MM.1S (cell line): ENCODE measurements at regions not wholly inside any gene's neighbourhood (a gene's known extent, or its start where the extent isn't known, plus 50 kb on each side); places are given as distances from the start of the nearest gene placed in this dataset.

Experiments used
- DNase-seq: peaks from one replicate; pipeline ENCODE4 v3.0.0-alpha.2; 2015
- H2AFZ ChIP-seq: fragments of 300-600 bp; sonication (generic); 2 replicates; pipeline ENCODE4 v1.6.0; 2016; ENCODE audit warnings: antibody characterized with exemption, low read length
- H3F3A ChIP-seq: fragments of 300-600 bp; sonication (generic); 2 replicates; pipeline ENCODE4 v1.6.1; 2016; ENCODE audit warnings: mild to moderate bottlenecking, antibody characterized with exemption, low read length, moderate library complexity, mixed read lengths; ENCODE audit not compliant: insufficient read depth
- H3K27ac ChIP-seq: fragments of 300-600 bp; sonication (generic); 2 replicates; pipeline ENCODE4 v1.5.1; 2016; ENCODE audit warnings: mild to moderate bottlenecking, low read length
- H3K27me3 ChIP-seq: fragments of 300-600 bp; sonication (generic); replicated peaks from 2 replicates; pipeline ENCODE4 v1.6.0; 2016; ENCODE audit warnings: low read length; ENCODE audit not compliant: insufficient read depth
- H3K36me3 ChIP-seq: fragments of 300-600 bp; sonication (generic); replicated peaks from 2 replicates; pipeline ENCODE4 v1.6.1; 2016; ENCODE audit warnings: mild to moderate bottlenecking, low read length, mixed read lengths; ENCODE audit not compliant: insufficient read depth
- H3K4me1 ChIP-seq: fragments of 300-600 bp; sonication (generic); 2 replicates; pipeline ENCODE4 v1.6.1; 2016; ENCODE audit warnings: low read length, mixed read lengths
- H3K4me2 ChIP-seq: fragments of 300-600 bp; sonication (generic); 2 replicates; pipeline ENCODE4 v1.6.0; 2016; ENCODE audit warnings: low read depth, low read length
- H3K4me3 ChIP-seq: fragments of 300-600 bp; sonication (generic); 2 replicates; pipeline ENCODE4 v1.5.1; 2016; ENCODE audit warnings: low read length, mixed read lengths
- H3K79me2 ChIP-seq: fragments of 300-600 bp; sonication (generic); 2 replicates; pipeline ENCODE4 v1.6.1; 2016; ENCODE audit warnings: mixed run types, low read length, mixed read lengths
- H3K9ac ChIP-seq: fragments of 300-600 bp; sonication (generic); 2 replicates; pipeline ENCODE4 v1.6.1; 2016; ENCODE audit warnings: low read length, mixed read lengths
- H3K9me2 ChIP-seq: fragments of 300-600 bp; sonication (generic); replicated peaks from 2 replicates; pipeline ENCODE4 v1.6.1; 2016; ENCODE audit warnings: mild to moderate bottlenecking, low read length, mixed read lengths; ENCODE audit not compliant: insufficient read depth
- H3K9me3 ChIP-seq: fragments of 300-600 bp; sonication (generic); replicated peaks from 2 replicates; pipeline ENCODE4 v1.6.1; 2016; ENCODE audit warnings: mild to moderate bottlenecking, low read length, mixed read lengths; ENCODE audit not compliant: insufficient read depth
- H4K20me1 ChIP-seq: fragments of 300-600 bp; sonication (generic); 2 replicates; pipeline ENCODE4 v1.6.1; 2016; ENCODE audit warnings: mild to moderate bottlenecking, low read length, moderate library complexity, mixed read lengths; ENCODE audit not compliant: insufficient read depth
- EZH2 ChIP-seq: fragments of 300-600 bp; sonication (generic); optimal IDR thresholded peaks from 2 replicates; pipeline ENCODE3; 2017; ENCODE audit warnings: low read depth, mild to moderate bottlenecking, antibody characterized with exemption, low read length, mixed read lengths
- EZH2phosphoT487 ChIP-seq: fragments of 300-600 bp; sonication (generic); IDR thresholded peaks from 2 replicates; pipeline ENCODE4 v1.6.1; 2018; ENCODE audit warnings: antibody characterized with exemption, low read length
- TF ChIP-seq, protein P1 (sequence below): fragments of 300-600 bp; sonication (generic); IDR thresholded peaks from 2 replicates; pipeline ENCODE4 v1.5.1; 2016; ENCODE audit warnings: antibody characterized with exemption, low read length, mixed read lengths

DNA sequence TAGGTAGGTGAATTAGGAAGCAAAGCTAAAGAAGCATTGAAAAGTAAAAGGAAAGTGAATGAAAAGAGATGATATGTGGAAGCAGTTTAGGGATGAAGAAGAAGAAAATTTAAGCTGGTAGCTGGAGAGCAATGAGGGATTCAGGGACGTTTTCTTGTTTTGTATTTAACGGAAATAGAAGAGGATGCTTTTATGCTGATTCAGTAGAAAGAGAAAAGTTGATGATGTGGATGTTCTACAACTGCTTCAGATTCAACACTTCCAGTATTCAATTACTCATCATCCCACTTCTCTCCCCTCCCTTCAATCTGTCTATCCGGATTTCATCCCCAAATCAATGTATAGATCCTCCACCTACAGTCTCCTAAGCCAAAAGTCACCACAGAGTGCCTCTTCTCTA, 448.2 kb upstream of the CCDC54 start:
- Histone ChIP-seq H3K4me1 (0 out of 2 replicates have a peak, but pooled peaks cover 4% of the 10 kb centered on the region), H2AFZ (no peak overlapping the region)

DNA sequence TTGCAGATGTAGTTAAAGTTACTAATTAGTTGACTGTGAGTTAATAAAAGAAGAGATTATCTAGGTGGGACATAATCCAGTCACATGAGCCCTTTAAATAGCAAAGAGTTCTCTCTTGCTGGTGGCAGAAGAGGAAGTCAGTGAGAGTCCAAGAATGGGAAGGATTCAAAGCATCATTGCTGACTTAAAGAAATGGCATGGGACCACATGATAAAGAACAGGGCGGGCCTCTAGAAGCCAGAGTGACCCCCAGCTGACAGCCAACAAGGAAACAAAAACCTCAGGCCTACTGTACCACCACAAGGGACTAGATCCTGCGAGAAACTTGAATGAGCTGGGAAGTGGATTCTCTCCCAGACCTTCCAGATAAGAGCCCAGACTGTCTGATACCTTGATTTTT, 447.2 kb upstream of the CCDC54 start:
- H3K79me2 ChIP-seq = no peaks in the 10 kb centered on the region
- no peaks in the 10 kb centered on the region for H3K36me3 ChIP-seq
- H3K27me3 ChIP-seq = no peaks in the 10 kb centered on the region; the same call in 1 of the 2 replicates
- H3K9ac ChIP-seq = no peak overlapping the region
- no peaks in the 10 kb centered on the region for H3F3A ChIP-seq
- H3K9me3 ChIP-seq = no peaks in the 10 kb centered on the region
- DNase-seq = no peak
- no peaks in the 10 kb centered on the region for H4K20me1 ChIP-seq
- H2AFZ ChIP-seq = no peak overlapping the region
- H3K4me2 ChIP-seq = no peak overlapping the region
- H3K4me1 ChIP-seq = 0 out of 2 replicates have a peak, but pooled peaks cover 4% of the 10 kb centered on the region
- TF ChIP-seq, protein P1, sequence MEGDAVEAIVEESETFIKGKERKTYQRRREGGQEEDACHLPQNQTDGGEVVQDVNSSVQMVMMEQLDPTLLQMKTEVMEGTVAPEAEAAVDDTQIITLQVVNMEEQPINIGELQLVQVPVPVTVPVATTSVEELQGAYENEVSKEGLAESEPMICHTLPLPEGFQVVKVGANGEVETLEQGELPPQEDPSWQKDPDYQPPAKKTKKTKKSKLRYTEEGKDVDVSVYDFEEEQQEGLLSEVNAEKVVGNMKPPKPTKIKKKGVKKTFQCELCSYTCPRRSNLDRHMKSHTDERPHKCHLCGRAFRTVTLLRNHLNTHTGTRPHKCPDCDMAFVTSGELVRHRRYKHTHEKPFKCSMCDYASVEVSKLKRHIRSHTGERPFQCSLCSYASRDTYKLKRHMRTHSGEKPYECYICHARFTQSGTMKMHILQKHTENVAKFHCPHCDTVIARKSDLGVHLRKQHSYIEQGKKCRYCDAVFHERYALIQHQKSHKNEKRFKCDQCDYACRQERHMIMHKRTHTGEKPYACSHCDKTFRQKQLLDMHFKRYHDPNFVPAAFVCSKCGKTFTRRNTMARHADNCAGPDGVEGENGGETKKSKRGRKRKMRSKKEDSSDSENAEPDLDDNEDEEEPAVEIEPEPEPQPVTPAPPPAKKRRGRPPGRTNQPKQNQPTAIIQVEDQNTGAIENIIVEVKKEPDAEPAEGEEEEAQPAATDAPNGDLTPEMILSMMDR = no peak
- TF ChIP-seq EZH2phosphoT487 (no peak), EZH2 (no peak)
- H3K27ac ChIP-seq = no peak overlapping the region
- H3K4me3 ChIP-seq = no peak overlapping the region
- no peaks in the 10 kb centered on the region for H3K9me2 ChIP-seq

More for the DNA sequence above, 448.2 kb upstream of the CCDC54 start:
- Histone ChIP-seq H3K4me2 (no peak overlapping the region), H3K9ac (no peak overlapping the region), H3K4me3 (no peak overlapping the region), H3K9me2 (no peaks in the 10 kb centered on the region), H3K9me3 (no peaks in the 10 kb centered on the region), H3K79me2 (no peaks in the 10 kb centered on the region), H3K27ac (no peak overlapping the region), H3K36me3 (no peaks in the 10 kb centered on the region), H3K27me3 (no peaks in the 10 kb centered on the region; the same call in 1 of the 2 replicates), H4K20me1 (no peaks in the 10 kb centered on the region), H3F3A (no peaks in the 10 kb centered on the region)
- TF ChIP-seq EZH2phosphoT487 = no peak
- TF ChIP-seq EZH2 = no peak
- TF ChIP-seq, protein P1 = no peak
- DNase-seq = no peak

DNA sequence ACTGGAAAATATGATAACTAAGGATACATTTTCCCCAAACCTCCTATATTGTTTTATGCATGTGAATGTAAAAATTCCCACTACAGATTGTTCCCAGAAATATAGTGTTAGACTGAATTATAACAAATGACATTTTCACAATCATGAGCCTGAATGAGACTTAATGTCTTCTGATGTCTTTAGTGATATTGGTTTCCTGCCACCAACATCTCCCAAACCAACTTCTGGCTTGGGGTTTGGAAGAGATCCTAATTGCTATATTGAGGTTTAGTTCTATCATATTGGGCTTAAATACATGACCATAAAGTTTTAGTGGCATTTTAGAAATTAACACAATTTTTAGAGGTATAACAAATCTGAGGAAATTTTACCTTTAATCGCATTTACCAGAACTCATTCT, 445.3 kb upstream of the CCDC54 start:
- H3F3A ChIP-seq = no peaks in the 10 kb centered on the region

More for the DNA sequence above, 445.3 kb upstream of the CCDC54 start:
- Histone ChIP-seq H3K27me3 (no peaks in the 10 kb centered on the region; the same call in 1 of the 2 replicates), H3K9me2 (no peaks in the 10 kb centered on the region), H3K9me3 (no peaks in the 10 kb centered on the region), H3K4me3 (no peak overlapping the region), H3K36me3 (no peaks in the 10 kb centered on the region), H3K9ac (no peak overlapping the region), H3K27ac (no peak overlapping the region), H3K4me2 (no peak overlapping the region), H3K4me1 (0 out of 2 replicates have a peak, but pooled peaks cover 4% of the 10 kb centered on the region), H3K79me2 (no peaks in the 10 kb centered on the region), H4K20me1 (no peaks in the 10 kb centered on the region), H2AFZ (no peak overlapping the region)
- DNase-seq = no peak
- TF ChIP-seq EZH2 (no peak), EZH2phosphoT487 (no peak)
- TF ChIP-seq, protein P1 = no peak
